ENCODE measurements at regions not wholly inside any gene's neighbourhood (a gene's known extent, or its start where the extent isn't known, plus 50 kb on each side); places are given as distances from the start of the nearest gene placed in this dataset.

DNA sequence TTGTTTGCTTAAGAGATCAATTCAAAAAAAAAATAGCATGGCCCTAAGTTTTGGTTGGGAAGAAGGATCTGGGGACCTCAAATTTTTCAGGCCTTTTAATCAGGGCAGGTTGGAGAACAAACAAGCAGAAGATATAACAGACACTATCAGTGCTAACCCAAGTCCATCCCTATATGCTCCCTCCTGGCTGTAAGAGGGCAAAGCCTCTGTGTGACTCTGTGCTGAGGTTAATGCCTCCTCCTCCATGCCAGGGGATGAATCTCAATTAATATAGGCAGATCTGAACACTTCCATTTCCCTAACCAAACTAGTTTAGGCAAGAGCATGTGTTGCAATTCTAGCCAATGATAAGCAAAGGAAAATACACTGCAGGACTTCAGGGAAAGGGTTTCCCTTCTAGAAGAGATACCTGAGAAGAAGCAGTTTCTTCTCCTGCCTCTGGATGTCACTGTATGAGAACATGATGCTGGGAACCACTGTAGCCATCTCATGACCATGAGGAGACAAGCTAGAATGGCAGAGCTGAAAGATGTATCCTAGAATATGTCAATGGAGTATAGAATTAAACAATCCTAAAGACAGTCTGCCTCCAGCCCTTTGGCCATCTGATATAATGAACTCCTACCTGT is 76.0 kb downstream of the CHD9NB start:
- no peak overlapping the region for H3K27ac ChIP-seq
- H3K36me3 ChIP-seq: no peaks in the 10 kb centered on the region
- H3K9me3 ChIP-seq: no peaks in the 10 kb centered on the region
- TF ChIP-seq, protein P1, sequence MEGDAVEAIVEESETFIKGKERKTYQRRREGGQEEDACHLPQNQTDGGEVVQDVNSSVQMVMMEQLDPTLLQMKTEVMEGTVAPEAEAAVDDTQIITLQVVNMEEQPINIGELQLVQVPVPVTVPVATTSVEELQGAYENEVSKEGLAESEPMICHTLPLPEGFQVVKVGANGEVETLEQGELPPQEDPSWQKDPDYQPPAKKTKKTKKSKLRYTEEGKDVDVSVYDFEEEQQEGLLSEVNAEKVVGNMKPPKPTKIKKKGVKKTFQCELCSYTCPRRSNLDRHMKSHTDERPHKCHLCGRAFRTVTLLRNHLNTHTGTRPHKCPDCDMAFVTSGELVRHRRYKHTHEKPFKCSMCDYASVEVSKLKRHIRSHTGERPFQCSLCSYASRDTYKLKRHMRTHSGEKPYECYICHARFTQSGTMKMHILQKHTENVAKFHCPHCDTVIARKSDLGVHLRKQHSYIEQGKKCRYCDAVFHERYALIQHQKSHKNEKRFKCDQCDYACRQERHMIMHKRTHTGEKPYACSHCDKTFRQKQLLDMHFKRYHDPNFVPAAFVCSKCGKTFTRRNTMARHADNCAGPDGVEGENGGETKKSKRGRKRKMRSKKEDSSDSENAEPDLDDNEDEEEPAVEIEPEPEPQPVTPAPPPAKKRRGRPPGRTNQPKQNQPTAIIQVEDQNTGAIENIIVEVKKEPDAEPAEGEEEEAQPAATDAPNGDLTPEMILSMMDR (IDR thresholded peaks at IDR 0.05): no peak
- no peak overlapping the region for H3K4me3 ChIP-seq (ENCODE audit: low read depth in 1 of 2, low read length in 1 of 2)
- no peaks in the 10 kb centered on the region for H3K4me1 ChIP-seq (ENCODE audit: control insufficient read depth in 1 of 2, insufficient read depth in 1 of 2, low read depth in 1 of 2, low read length in 1 of 2)
- peaks cover 5% of the 10 kb centered on the region for H3K27me3 ChIP-seq

DNA sequence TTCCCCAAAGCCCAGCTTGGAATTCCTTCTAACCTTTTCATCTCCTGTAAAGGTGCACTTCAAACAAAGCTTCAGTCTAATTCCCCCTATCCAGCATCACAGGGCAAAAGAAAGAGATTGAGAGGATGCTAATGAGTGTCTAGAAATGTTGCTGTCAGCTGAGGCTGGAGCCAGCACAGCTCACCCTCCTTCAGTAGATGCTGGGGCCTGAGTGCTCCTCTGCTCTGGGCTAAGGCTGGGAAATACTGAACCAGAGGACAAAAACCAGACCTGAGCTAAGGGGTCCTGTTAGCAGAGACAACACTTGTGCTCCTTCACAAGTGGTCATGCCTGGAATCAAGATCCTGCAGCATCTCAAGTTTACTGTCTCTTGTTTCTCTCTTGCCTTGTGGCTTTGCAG is 85.0 kb downstream of the CHD9NB start:
- Histone ChIP-seq H3K4me3 (ENCODE audit: low read depth in 1 of 2, low read length in 1 of 2) (no peak overlapping the region), H3K27ac (no peak overlapping the region), H3K4me1 (ENCODE audit: control insufficient read depth in 1 of 2, insufficient read depth in 1 of 2, low read depth in 1 of 2, low read length in 1 of 2) (no peaks in the 10 kb centered on the region), H3K27me3 (peaks cover 9% of the 10 kb centered on the region), H3K9me3 (no peaks in the 10 kb centered on the region), H3K36me3 (no peaks in the 10 kb centered on the region)
- TF ChIP-seq, protein P1 (IDR thresholded peaks at IDR 0.05): no peak

DNA sequence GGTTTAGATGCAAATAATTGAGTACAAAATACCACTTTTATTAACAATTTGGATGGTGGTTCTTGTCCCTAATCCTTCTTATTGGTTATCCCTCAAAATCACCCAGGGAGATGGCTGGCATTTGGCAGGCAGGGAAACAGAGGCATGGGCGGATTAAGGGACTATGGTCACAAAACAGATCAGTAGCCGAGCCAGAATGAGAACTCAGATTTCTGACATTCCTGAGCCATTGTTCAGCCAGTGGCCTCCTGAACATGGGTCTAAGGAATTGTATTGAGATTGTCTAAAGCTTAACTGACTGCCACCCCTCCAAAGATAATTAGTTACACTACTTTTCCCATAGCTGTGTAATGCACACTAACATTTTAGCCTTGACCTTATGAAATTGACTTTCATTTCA is 88.4 kb downstream of the CHD9NB start:
- Histone ChIP-seq H3K4me3 (ENCODE audit: low read depth in 1 of 2, low read length in 1 of 2) (no peak overlapping the region), H3K27ac (no peak overlapping the region), H3K36me3 (no peaks in the 10 kb centered on the region), H3K9me3 (no peaks in the 10 kb centered on the region), H3K27me3 (no peaks in the 10 kb centered on the region), H3K4me1 (ENCODE audit: control insufficient read depth in 1 of 2, insufficient read depth in 1 of 2, low read depth in 1 of 2, low read length in 1 of 2) (no peaks in the 10 kb centered on the region)
- TF ChIP-seq, protein P1 (IDR thresholded peaks at IDR 0.05): no peak

- Histone ChIP-seq H3K27me3 (no peaks in the 10 kb centered on the region), H3K36me3 (no peaks in the 10 kb centered on the region), H3K27ac (no peak overlapping the region), H3K9me3 (no peaks in the 10 kb centered on the region), H3K4me1 (ENCODE audit: control insufficient read depth in 1 of 2, insufficient read depth in 1 of 2, low read depth in 1 of 2, low read length in 1 of 2) (no peaks in the 10 kb centered on the region), H3K4me3 (ENCODE audit: low read depth in 1 of 2, low read length in 1 of 2) (no peak overlapping the region)
- TF ChIP-seq, protein P1 (IDR thresholded peaks at IDR 0.05): no peak
Measured at GRCh38 chr16:52963855-52964242, 88.8 kb downstream of the CHD9NB start.

DNA sequence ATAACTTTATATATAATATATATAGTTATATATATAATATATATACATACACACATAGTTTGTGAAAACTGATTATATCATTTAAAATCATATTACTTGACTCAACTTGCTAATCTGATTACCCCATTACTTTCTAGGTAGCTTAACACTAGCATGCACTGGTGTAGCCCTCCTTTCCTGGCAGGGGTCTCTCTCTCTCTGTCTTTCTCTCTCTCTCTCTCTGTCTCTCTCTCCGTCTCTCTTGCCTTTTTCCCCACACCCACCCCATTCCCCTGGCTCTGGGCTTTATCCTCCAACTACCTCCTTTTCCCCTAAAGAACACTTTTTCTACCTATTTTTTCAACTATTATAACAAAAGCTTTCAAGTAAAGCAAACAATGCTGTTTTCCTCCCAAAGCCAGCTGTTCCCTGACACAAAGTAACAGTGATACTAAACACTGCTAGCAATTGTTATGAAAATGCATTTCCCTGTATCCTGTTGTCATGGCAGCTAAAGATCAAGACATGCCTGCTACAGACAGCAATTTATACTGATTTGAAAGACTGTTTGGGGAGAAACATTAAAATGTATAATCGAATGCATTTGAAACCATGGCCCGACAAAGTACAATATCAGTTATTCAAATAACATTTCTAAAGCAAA is 89.4 kb downstream of the CHD9NB start:
- H3K4me1 ChIP-seq (ENCODE audit: control insufficient read depth in 1 of 2, insufficient read depth in 1 of 2, low read depth in 1 of 2, low read length in 1 of 2): no peaks in the 10 kb centered on the region
- H3K4me3 ChIP-seq (ENCODE audit: low read depth in 1 of 2, low read length in 1 of 2): no peak overlapping the region
- H3K27me3 ChIP-seq: no peaks in the 10 kb centered on the region
- TF ChIP-seq, protein P1 (IDR thresholded peaks at IDR 0.05): no peak
- no peak overlapping the region for H3K27ac ChIP-seq
- no peaks in the 10 kb centered on the region for H3K9me3 ChIP-seq
- H3K36me3 ChIP-seq: no peaks in the 10 kb centered on the region
